Smooth muscle cell (in vitro differentiated cells): ENCODE measurements at regions not wholly inside any gene's neighbourhood (a gene's known extent, or its start where the extent isn't known, plus 50 kb on each side); places are given as distances from the start of the nearest gene placed in this dataset.

Experiments
- DNase-seq: peaks from one replicate; lab custom pipeline; 2025; ENCODE audit not compliant: unreplicated experiment; lab: John Stamatoyannopoulos, UW
- H2AFZ ChIP-seq: fragments of 200-600 bp; sonication (generic); 2 replicates; pipeline ENCODE4 v1.6.0; 2016; ENCODE audit warnings: antibody characterized with exemption, low read depth, mild to moderate bottlenecking
- H3F3A ChIP-seq: fragments of 200-600 bp; sonication (generic); 2 replicates; pipeline ENCODE4 v1.6.0; 2017; ENCODE audit warnings: antibody characterized with exemption, low read depth
- H3K27ac ChIP-seq: fragments of 200-600 bp; sonication (generic); 2 replicates; pipeline ENCODE4 v1.5.1; 2016; ENCODE audit warnings: low read depth, mild to moderate bottlenecking
- H3K27me3 ChIP-seq: fragments of 200-600 bp; sonication (generic); 2 replicates; pipeline ENCODE4 v1.6.1; 2016; ENCODE audit warnings: low read depth, mild to moderate bottlenecking
- H3K36me3 ChIP-seq: fragments of 200-600 bp; sonication (generic); 2 replicates; pipeline ENCODE4 v1.5.1; 2016; ENCODE audit warnings: low read depth
- H3K4me1 ChIP-seq: fragments of 200-600 bp; sonication (generic); 2 replicates; pipeline ENCODE4 v1.5.1; 2016; ENCODE audit warnings: low read depth
- H3K4me2 ChIP-seq: fragments of 200-600 bp; sonication (generic); 2 replicates; pipeline ENCODE4 v1.6.0; 2016; ENCODE audit warnings: mild to moderate bottlenecking
- H3K4me3 ChIP-seq: fragments of 200-600 bp; sonication (generic); 2 replicates; pipeline ENCODE4 v1.5.1; 2016; ENCODE audit warnings: mild to moderate bottlenecking
- H3K79me2 ChIP-seq: fragments of 200-600 bp; sonication (generic); 2 replicates; pipeline ENCODE4 v1.6.0; 2016; ENCODE audit warnings: low read depth, mild to moderate bottlenecking
- H3K9ac ChIP-seq: fragments of 200-600 bp; sonication (generic); 2 replicates; pipeline ENCODE4 v1.6.0; 2016; ENCODE audit warnings: low read depth
- H3K9me3 ChIP-seq: fragments of 200-600 bp; sonication (generic); replicated peaks from 2 replicates; pipeline ENCODE4 v1.5.1; 2016; ENCODE audit warnings: low read depth
- H4K20me1 ChIP-seq: fragments of 200-600 bp; sonication (generic); 2 replicates; pipeline ENCODE4 v1.6.0; 2016; ENCODE audit warnings: low read depth
- WGBS: methylation state at CpG from one replicate; pipeline ENCODE4 v1.1.7; 2016; ENCODE audit warnings: low lambda C conversion rate; 5-methylcytosine and 5-hydroxymethylcytosine counted together
- TF ChIP-seq, protein P1 (sequence below): fragments of 200-600 bp; sonication (generic); IDR thresholded peaks from 2 replicates; pipeline ENCODE4 v1.5.1; 2017; ENCODE audit warnings: borderline replicate concordance, mild to moderate bottlenecking, antibody characterized with exemption; ENCODE audit not compliant: insufficient read depth, poor library complexity, severe bottlenecking

DNA sequence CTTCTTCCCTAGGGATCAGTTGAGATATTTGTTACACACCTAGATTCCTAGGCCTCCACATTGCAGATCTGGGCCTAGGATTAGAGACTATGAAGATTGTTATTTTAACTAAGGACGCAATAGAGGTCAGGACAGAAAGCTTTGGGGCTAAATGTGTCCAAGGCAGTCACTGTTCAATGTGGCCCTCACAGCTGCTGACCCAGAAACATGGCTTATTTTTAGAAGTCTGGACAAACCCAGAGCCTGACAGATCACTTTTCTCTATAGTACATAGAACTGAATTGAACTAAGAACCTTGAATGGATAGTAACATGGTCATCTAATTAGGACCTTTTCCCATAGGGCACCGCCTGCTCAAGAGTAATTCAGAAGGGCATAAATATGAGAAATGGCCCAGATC is 146.6 kb upstream of the AUTS2 start:
- H3F3A ChIP-seq: no peaks in the 10 kb centered on the region
- H3K4me1 ChIP-seq: peaks cover 7% of the 10 kb centered on the region
- H3K4me2 ChIP-seq: no peak overlapping the region
- H2AFZ ChIP-seq: no peak overlapping the region
- H3K27me3 ChIP-seq: no peaks in the 10 kb centered on the region
- H3K27ac ChIP-seq: no peak overlapping the region
- DNase-seq: no peak
- no peaks in the 10 kb centered on the region for H4K20me1 ChIP-seq
- no peaks in the 10 kb centered on the region for H3K36me3 ChIP-seq
- no peak overlapping the region for H3K9ac ChIP-seq
- H3K4me3 ChIP-seq: no peak overlapping the region
- TF ChIP-seq, protein P1, sequence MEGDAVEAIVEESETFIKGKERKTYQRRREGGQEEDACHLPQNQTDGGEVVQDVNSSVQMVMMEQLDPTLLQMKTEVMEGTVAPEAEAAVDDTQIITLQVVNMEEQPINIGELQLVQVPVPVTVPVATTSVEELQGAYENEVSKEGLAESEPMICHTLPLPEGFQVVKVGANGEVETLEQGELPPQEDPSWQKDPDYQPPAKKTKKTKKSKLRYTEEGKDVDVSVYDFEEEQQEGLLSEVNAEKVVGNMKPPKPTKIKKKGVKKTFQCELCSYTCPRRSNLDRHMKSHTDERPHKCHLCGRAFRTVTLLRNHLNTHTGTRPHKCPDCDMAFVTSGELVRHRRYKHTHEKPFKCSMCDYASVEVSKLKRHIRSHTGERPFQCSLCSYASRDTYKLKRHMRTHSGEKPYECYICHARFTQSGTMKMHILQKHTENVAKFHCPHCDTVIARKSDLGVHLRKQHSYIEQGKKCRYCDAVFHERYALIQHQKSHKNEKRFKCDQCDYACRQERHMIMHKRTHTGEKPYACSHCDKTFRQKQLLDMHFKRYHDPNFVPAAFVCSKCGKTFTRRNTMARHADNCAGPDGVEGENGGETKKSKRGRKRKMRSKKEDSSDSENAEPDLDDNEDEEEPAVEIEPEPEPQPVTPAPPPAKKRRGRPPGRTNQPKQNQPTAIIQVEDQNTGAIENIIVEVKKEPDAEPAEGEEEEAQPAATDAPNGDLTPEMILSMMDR: no peak
- H3K9me3 ChIP-seq: no peaks in the 10 kb centered on the region
- H3K79me2 ChIP-seq: no peaks in the 10 kb centered on the region
- WGBS: 98% methylated on average over 2 of the region's 2 CpGs

DNA sequence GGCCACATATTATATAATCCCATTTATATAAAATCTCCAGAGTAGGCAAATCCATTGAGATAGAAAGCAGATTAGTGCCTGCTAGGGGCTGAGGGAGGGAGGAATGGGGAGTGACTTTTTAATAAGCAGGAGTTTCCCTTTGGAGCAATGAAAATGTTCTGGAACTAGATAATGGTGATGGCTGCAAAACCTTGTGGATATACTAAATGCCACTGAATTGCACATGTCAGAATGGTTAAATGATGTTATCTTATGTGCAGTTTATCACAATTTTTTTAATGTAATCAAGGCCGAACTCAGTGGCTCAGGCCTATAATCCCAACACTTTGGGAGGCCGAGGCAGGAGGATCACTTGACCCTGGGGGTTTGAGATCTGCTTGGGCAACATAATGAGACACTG is 145.5 kb upstream of the AUTS2 start:
- no peak for DNase-seq
- Histone ChIP-seq H3K79me2 (no peaks in the 10 kb centered on the region), H2AFZ (no peak overlapping the region), H3K27ac (no peak overlapping the region), H3K9ac (no peak overlapping the region), H3K4me3 (no peak overlapping the region), H3K36me3 (no peaks in the 10 kb centered on the region), H3K9me3 (no peaks in the 10 kb centered on the region), H3K4me1 (peaks cover 10% of the 10 kb centered on the region), H3F3A (no peaks in the 10 kb centered on the region), H3K4me2 (no peak overlapping the region), H3K27me3 (no peaks in the 10 kb centered on the region), H4K20me1 (no peaks in the 10 kb centered on the region)
- WGBS: 78% methylated on average over 2 of the region's 2 CpGs
- TF ChIP-seq, protein P1: no peak

DNA sequence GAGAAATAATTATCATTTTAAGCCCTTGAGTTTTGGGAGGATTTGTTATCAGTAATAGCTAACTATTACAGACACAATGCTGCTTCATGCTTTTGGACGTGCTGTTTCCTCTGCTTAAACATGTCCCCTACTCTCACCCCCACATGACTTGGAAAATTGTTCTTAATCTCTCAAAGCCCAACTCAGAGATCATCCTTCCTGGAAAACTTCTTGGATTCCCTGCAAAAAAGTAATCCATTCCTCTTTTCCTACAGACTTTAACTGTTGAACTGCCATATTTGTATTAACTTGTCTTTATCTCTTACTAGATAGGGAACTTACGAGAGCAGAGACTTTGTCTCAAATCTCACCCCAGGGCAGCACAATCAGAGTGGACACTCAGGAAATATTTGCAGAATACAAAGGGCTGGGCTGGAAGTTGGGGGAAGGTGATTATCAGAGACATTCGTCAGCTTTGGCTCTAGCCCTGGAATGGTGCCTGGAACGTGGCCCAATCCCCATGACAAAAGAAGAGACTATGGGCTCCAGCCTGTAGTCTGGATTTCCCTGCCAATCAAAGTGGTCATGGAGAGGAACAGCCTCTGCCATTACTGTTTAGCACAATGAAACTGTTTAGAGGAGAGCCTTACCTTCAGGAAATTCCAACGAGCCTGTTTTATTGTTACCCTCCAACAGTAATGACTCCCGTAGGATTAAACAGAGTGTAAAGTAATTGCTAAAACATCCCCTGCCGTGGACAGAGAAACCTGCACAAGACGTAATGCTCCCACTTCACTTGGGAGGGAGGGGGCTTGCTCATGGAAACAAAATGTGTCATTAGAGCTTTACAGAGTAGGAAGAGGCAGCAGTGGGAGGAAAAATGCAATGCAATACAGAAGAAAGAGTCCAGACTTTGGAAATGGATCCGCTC is 140.4 kb upstream of the AUTS2 start:
- no peak for DNase-seq
- no peak overlapping the region for H2AFZ ChIP-seq
- no peaks in the 10 kb centered on the region for H3F3A ChIP-seq

More for the DNA sequence above, 140.4 kb upstream of the AUTS2 start:
- H3K9ac ChIP-seq: no peak overlapping the region
- no peaks in the 10 kb centered on the region for H3K79me2 ChIP-seq
- H3K4me3 ChIP-seq: no peak overlapping the region
- WGBS: 15% methylated on average over 9 of the region's 9 CpGs
- TF ChIP-seq, protein P1: no peak
- peaks cover 11% of the 10 kb centered on the region for H3K4me1 ChIP-seq
- H3K36me3 ChIP-seq: no peaks in the 10 kb centered on the region
- no peaks in the 10 kb centered on the region for H4K20me1 ChIP-seq
- H3K27me3 ChIP-seq: no peaks in the 10 kb centered on the region
- peak overlapping the region; percentile 57 for H3K4me2 ChIP-seq
- H3K9me3 ChIP-seq: no peaks in the 10 kb centered on the region
- no peak overlapping the region for H3K27ac ChIP-seq
